Uterus (tissue), 2 donors: ENCODE measurements at regions not wholly inside any gene's neighbourhood (a gene's known extent, or its start where the extent isn't known, plus 50 kb on each side); places are given as distances from the start of the nearest gene placed in this dataset.

Source experiments
- CTCF ChIP-seq, 4 experiments: fragments of 200-600 bp in 2 of 4; fragments of 450-650 bp in 2 of 4; sonication (generic) in 2 of 4; IDR thresholded peaks; one replicate each; pipeline ENCODE4 v1.5.1; 2016 to 2019; ENCODE audit warnings: antibody characterized with exemption in 4 of 4, mild to moderate bottlenecking in 2 of 4, moderate library complexity in 1 of 4
- POLR2A ChIP-seq, 2 donors: fragments of 450-650 bp; IDR thresholded peaks; one replicate each; pipeline ENCODE4 v1.6.1; 2016; ENCODE audit warnings: antibody characterized with exemption in 2 of 2, mild to moderate bottlenecking in 1 of 2, moderate library complexity in 1 of 2

GRCh38 chr10:78614267-78614666, 454.5 kb upstream of the ZMIZ1 start:
- TF ChIP-seq CTCF (IDR thresholded peaks at IDR 0.05) (no peak), POLR2A (IDR thresholded peaks at IDR 0.05) (no peak)
